GM23248 (cell line): ENCODE measurements at regions not wholly inside any gene's neighbourhood (a gene's known extent, or its start where the extent isn't known, plus 50 kb on each side); places are given as distances from the start of the nearest gene placed in this dataset.

Experiments used
- DNase-seq: peaks from one replicate; pipeline ENCODE4 v3.0.0-alpha.2; 2015
- H2AFZ ChIP-seq: fragments of 200-600 bp; sonication (generic); 2 replicates; pipeline ENCODE4 v1.6.1; 2016; ENCODE audit warnings: antibody characterized with exemption
- H3F3A ChIP-seq: fragments of 200-600 bp; sonication (generic); 2 replicates; pipeline ENCODE4 v1.6.1; 2016; ENCODE audit warnings: mild to moderate bottlenecking, antibody characterized with exemption, mixed run types; ENCODE audit not compliant: insufficient read depth
- H3K27ac ChIP-seq: fragments of 200-600 bp; sonication (generic); 2 replicates; pipeline ENCODE4 v1.5.1; 2016; ENCODE audit warnings: mild to moderate bottlenecking
- H3K27me3 ChIP-seq: fragments of 200-600 bp; sonication (generic); replicated peaks from 2 replicates; pipeline ENCODE4 v1.6.1; 2016; ENCODE audit warnings: mild to moderate bottlenecking; ENCODE audit not compliant: insufficient read depth
- H3K36me3 ChIP-seq: fragments of 200-600 bp; sonication (generic); 2 replicates; pipeline ENCODE4 v1.6.1; 2016; ENCODE audit warnings: low read depth, mild to moderate bottlenecking
- H3K4me1 ChIP-seq: fragments of 200-600 bp; sonication (generic); 2 replicates; pipeline ENCODE4 v1.6.1; 2016; ENCODE audit warnings: mild to moderate bottlenecking; ENCODE audit not compliant: insufficient read depth
- H3K4me2 ChIP-seq: fragments of 200-600 bp; sonication (generic); one replicate; pipeline ENCODE4 v1.6.1; 2016; ENCODE audit warnings: mild to moderate bottlenecking; ENCODE audit not compliant: unreplicated experiment
- H3K4me3 ChIP-seq: fragments of 200-600 bp; sonication (generic); 2 replicates; pipeline ENCODE4 v1.5.1; 2016; ENCODE audit warnings: mild to moderate bottlenecking
- H3K79me2 ChIP-seq: fragments of 200-600 bp; sonication (generic); 2 replicates; pipeline ENCODE4 v1.6.1; 2016; ENCODE audit warnings: mild to moderate bottlenecking; ENCODE audit not compliant: insufficient read depth
- H3K9ac ChIP-seq: fragments of 200-600 bp; sonication (generic); 2 replicates; pipeline ENCODE4 v1.6.1; 2016; ENCODE audit warnings: mild to moderate bottlenecking
- H3K9me2 ChIP-seq: fragments of 200-600 bp; sonication (generic); 2 replicates; pipeline ENCODE4 v1.6.1; 2016; ENCODE audit warnings: mixed run types, mild to moderate bottlenecking, moderate library complexity; ENCODE audit not compliant: insufficient read depth
- H3K9me3 ChIP-seq: fragments of 200-600 bp; sonication (generic); one replicate; pipeline ENCODE4 v1.6.1; 2017; ENCODE audit warnings: low read depth
- H4K20me1 ChIP-seq: fragments of 200-600 bp; sonication (generic); 2 replicates; pipeline ENCODE4 v1.6.0; 2016; ENCODE audit not compliant: insufficient read depth
- EZH2 ChIP-seq: fragments of 200-600 bp; sonication (generic); IDR thresholded peaks from 2 replicates; pipeline ENCODE4 v1.6.1; 2018; ENCODE audit warnings: antibody characterized with exemption, mild to moderate bottlenecking; ENCODE audit not compliant: insufficient read depth, poor library complexity, severe bottlenecking
- EZH2phosphoT487 ChIP-seq: fragments of 200-600 bp; sonication (generic); IDR thresholded peaks from 2 replicates; pipeline ENCODE4 v1.6.1; 2018; ENCODE audit warnings: antibody characterized with exemption, moderate library complexity, mild to moderate bottlenecking, low read depth; ENCODE audit not compliant: insufficient read depth
- WGBS, 2 experiments: methylation state at CpG; one replicate each; pipeline ENCODE4 v1.1.6; 2015 to 2017; ENCODE audit warnings: low lambda C conversion rate in 2 of 2, low coverage in 1 of 2; ENCODE audit errors: missing lambda C conversion rate in 2 of 2; 5-methylcytosine and 5-hydroxymethylcytosine counted together
- in situ Hi-C: fragments of 300-500 bp; cut with MboI; formaldehyde crosslinking; loops from 2 replicates; pipeline ENCODE4 v1.15.0; 2020

DNA sequence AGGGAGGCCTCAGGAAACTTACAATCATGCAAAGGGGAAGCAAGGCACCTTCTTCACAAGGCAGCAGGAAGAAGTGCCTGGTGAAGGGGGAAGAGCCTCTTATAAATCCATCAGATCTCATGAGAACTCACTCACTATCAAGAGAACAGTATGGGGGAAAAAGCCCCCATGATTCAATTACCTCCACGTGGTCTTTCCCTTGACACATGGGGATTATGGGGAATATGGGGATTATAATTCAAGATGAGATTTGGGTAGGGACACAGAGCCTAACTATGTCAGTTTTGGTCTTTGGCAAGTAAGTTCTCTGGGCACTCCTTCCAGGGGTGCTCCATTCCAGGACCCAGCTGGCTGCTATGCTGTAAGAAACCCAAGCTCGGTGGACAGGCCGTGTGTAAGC, 275.3 kb upstream of the TUT7 start:
- no peaks in the 10 kb centered on the region for H3F3A ChIP-seq
- no peak overlapping the region for H2AFZ ChIP-seq
- 43 to 52% methylated on average over 3 of the region's 3 CpGs for WGBS, 2 experiments
- no peak overlapping the region for H3K27ac ChIP-seq
- in situ Hi-C loops, result loop anchor here (10.0 kb wide), 1 partner anchor 305 kb away; no protein-coding TSS in a partner anchor
- no peaks in the 10 kb centered on the region for H3K9me3 ChIP-seq
- no peak overlapping the region for H3K4me3 ChIP-seq
- no peaks in the 10 kb centered on the region for H3K79me2 ChIP-seq
- H4K20me1 ChIP-seq, result no peaks in the 10 kb centered on the region
- H3K4me1 ChIP-seq, result no peaks in the 10 kb centered on the region
- DNase-seq, result no peak
- no peaks in the 10 kb centered on the region for H3K9me2 ChIP-seq
- no peak for TF ChIP-seq EZH2
- TF ChIP-seq EZH2phosphoT487, result no peak
- no peaks in the 10 kb centered on the region for H3K27me3 ChIP-seq
- H3K4me2 ChIP-seq, result no peak overlapping the region
- H3K9ac ChIP-seq, result no peak overlapping the region
- no peaks in the 10 kb centered on the region for H3K36me3 ChIP-seq

DNA sequence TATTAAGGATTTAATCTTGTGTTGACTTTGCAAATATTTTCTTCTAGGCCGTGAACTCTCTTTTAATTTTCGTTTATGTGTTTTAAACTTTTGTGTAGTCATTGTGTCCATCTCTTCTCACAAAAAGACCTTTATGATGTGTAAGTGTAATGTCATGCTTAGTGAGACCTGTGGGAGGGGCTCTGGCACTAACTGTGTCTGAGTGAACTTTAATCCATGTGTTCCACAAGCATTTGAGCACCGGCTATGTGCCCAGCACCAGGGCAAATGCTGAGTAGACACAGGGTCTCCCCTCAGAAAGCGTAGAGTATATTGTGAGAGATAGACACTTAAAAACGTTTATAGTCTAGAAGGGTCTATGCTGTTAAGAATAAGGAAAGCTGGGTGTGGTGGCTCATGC, 272.6 kb upstream of the TUT7 start:
- no peak overlapping the region for H3K27ac ChIP-seq
- WGBS, 2 experiments, result 85 to 87% methylated on average over 5 of the region's 5 CpGs
- DNase-seq, result no peak
- no peak overlapping the region for H3K9ac ChIP-seq
- no peak overlapping the region for H3K4me3 ChIP-seq
- no peak for TF ChIP-seq EZH2phosphoT487
- TF ChIP-seq EZH2, result no peak
- H3F3A ChIP-seq, result no peaks in the 10 kb centered on the region
- H3K27me3 ChIP-seq, result no peaks in the 10 kb centered on the region
- H3K4me2 ChIP-seq, result no peak overlapping the region
- H3K4me1 ChIP-seq, result no peaks in the 10 kb centered on the region
- no peaks in the 10 kb centered on the region for H3K36me3 ChIP-seq
- no peaks in the 10 kb centered on the region for H4K20me1 ChIP-seq
- no peaks in the 10 kb centered on the region for H3K9me3 ChIP-seq
- no peak overlapping the region for H2AFZ ChIP-seq
- H3K79me2 ChIP-seq, result no peaks in the 10 kb centered on the region
- in situ Hi-C loops, result loop anchor here (10.0 kb wide), 1 partner anchor 308 kb away; no protein-coding TSS in a partner anchor
- no peaks in the 10 kb centered on the region for H3K9me2 ChIP-seq

DNA sequence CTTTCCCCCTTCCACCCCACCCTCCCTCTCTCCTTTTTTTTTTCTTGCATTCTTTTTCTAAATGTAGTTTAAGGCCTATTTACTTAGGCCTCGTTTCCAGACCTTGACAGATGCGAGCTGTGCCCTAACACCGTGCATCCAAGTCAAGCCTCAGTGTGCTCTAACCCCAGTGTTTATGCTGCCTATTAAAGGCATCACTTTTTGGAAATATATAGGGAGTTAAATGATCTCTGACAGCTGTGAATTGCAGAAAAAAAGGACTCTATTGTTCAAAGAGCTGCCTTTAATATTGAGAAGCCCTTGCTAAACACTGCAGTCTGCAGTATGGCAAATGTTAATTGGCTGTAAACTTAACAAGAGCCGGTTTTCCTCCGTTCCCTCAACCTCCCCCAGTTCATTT, 270.4 kb upstream of the TUT7 start:
- no peak for DNase-seq
- TF ChIP-seq EZH2phosphoT487 (no peak), EZH2 (no peak)
- Histone ChIP-seq H3K79me2 (no peaks in the 10 kb centered on the region), H3K4me1 (no peaks in the 10 kb centered on the region), H3K4me3 (no peak overlapping the region), H3K27ac (no peak overlapping the region), H3K27me3 (no peaks in the 10 kb centered on the region), H4K20me1 (no peaks in the 10 kb centered on the region), H3K9ac (no peak overlapping the region), H3F3A (no peaks in the 10 kb centered on the region), H3K4me2 (no peak overlapping the region), H3K36me3 (no peaks in the 10 kb centered on the region), H2AFZ (peak overlapping the region; percentile 44), H3K9me3 (no peaks in the 10 kb centered on the region), H3K9me2 (no peaks in the 10 kb centered on the region)
- 55 to 56% methylated on average over 5 of the region's 5 CpGs for whole genome bisulfite sequencing, 2 experiments
- in situ Hi-C loops, result loop anchor here (10.0 kb wide), 1 partner anchor 310 kb away; no protein-coding TSS in a partner anchor

DNA sequence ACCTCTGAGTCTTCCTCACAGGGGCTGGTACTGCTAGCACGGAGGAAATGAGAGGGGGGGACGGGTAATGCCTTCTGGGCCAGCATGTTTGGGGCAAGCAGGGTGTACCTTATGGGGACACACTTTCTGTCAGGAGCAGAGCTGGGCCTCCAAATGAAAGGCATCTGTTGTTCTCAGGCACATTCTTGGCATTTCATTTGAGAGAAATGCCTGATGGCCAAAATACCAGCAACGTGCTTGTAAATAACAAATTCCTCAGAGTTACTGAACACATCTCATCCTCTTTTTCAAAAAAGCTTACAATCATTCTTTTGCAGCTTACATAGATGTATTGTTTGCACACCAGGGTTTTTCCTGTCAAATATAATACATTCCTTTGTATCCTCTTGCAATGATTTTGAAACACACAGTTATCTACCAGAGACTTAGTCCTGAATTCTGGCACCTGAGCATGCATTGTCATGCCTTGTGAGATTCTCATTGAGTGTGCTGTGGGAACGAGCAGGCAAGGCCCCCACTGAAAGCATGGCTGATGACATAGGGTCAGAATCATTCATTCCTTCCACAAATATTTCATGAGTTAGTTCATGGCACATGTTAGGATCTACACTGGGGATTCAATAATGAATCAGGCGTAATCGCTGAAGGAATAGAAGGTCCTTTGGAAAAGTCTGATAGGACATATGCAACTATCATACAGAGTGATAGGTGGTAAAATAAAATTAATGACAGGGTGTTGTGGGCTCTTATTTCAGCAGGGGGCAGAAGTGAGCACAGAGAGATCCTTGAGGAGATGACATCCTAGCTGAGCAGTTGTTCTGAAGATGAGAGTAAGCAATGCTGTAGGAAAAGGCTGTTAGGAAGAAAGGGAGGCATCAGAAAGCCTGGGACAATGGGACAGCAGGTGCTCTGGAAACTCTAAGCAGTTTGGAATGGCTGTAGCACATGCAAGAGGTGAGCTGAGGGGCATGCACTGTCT, 260.9 kb upstream of the TUT7 start:
- TF ChIP-seq EZH2phosphoT487 (no peak), EZH2 (no peak)
- peaks cover 17% of the 10 kb centered on the region for H3K4me1 ChIP-seq
- H4K20me1 ChIP-seq, result no peaks in the 10 kb centered on the region
- 45 to 46% methylated on average over 6 of the region's 6 CpGs for WGBS, 2 experiments
- peak overlapping the region; percentile 18 for H3K4me2 ChIP-seq
- H3K9me3 ChIP-seq, result no peaks in the 10 kb centered on the region
- H2AFZ ChIP-seq, result peak overlapping the region; percentile 18; the same call in 1 of the 2 replicates
- H3K27ac ChIP-seq, result peak overlapping the region; percentile 55
- peaks cover 16% of the 10 kb centered on the region for H3F3A ChIP-seq
- H3K36me3 ChIP-seq, result no peaks in the 10 kb centered on the region
- no peaks in the 10 kb centered on the region for H3K27me3 ChIP-seq
- peak overlapping the region; percentile 5; the same call in 1 of the 2 replicates for H3K9ac ChIP-seq
- DNase-seq, result peak; percentile 88
- in situ Hi-C loops, result loop anchor here (10.0 kb wide), 1 partner anchor 120 kb away; no protein-coding TSS in a partner anchor
- H3K9me2 ChIP-seq, result no peaks in the 10 kb centered on the region
- no peak overlapping the region for H3K4me3 ChIP-seq
- no peaks in the 10 kb centered on the region for H3K79me2 ChIP-seq
